BJ (cell line): ENCODE measurements at regions not wholly inside any gene's neighbourhood (a gene's known extent, or its start where the extent isn't known, plus 50 kb on each side); places are given as distances from the start of the nearest gene placed in this dataset.

ENCODE experiments used
- CTCF ChIA-PET: fragments of 350-600 bp; formaldehyde crosslinking; extraction: SDS; loops from one replicate; lab custom pipeline; 2021; ENCODE audit warnings: antibody characterized with exemption, inconsistent platforms; lab: Yijun Ruan, JAX
- POLR2A ChIA-PET: fragments of 300-600 bp; sonication (Branson Sonifier 250); formaldehyde crosslinking; extraction: SDS; loops from one replicate; lab custom pipeline; 2021; ENCODE audit warnings: antibody characterized with exemption; lab: Charles Lee
- DNase-seq: peaks from one replicate; pipeline ENCODE4 v3.0.0-alpha.2; 2011; ENCODE audit warnings: low read depth
- H3K27me3 ChIP-seq: 2 replicates; pipeline ENCODE4 v1.6.0; 2011; ENCODE audit warnings: low read length; ENCODE audit not compliant: control insufficient read depth, insufficient read depth
- H3K36me3 ChIP-seq: 2 replicates; pipeline ENCODE4 v1.5.1; 2011; ENCODE audit warnings: low read length; ENCODE audit not compliant: control insufficient read depth, insufficient read depth
- H3K4me3 ChIP-seq: 2 replicates; pipeline ENCODE4 v1.5.1; 2011; ENCODE audit warnings: low read depth, mild to moderate bottlenecking, control low read depth, low read length
- TF ChIP-seq, protein P1 (sequence below): IDR thresholded peaks from 2 replicates; pipeline ENCODE4 v1.5.1; 2011; ENCODE audit warnings: low read depth, mild to moderate bottlenecking, control low read depth, inconsistent platforms, low read length, moderate library complexity; ENCODE audit not compliant: insufficient read depth

DNA sequence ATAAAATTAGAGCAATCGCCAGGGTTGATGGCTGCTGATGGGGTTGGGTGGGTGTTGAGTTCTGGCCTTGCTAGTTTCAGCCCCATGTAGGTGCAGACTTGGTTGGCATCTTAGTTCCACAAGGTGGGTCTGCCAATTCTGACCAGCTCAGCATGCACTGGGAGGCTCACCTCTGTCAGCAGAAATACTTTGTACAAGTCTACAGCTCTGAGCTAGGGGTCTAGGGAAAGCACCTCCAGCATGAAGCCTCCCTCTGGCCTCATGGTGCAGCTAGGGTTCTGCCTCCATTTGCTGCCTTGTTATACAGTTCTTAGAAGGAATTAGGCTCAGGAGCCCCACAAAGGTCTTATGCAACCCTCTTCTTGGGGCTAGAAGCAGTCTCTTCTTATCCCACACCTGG, 278.9 kb upstream of the HDAC4 start:
- DNase-seq, result no peak
- ChIA-PET POLR2A (no interaction called here), CTCF (no interaction called here)
- Histone ChIP-seq H3K36me3 (no peaks in the 10 kb centered on the region), H3K4me3 (no peak overlapping the region), H3K27me3 (no peaks in the 10 kb centered on the region)
- TF ChIP-seq, protein P1, sequence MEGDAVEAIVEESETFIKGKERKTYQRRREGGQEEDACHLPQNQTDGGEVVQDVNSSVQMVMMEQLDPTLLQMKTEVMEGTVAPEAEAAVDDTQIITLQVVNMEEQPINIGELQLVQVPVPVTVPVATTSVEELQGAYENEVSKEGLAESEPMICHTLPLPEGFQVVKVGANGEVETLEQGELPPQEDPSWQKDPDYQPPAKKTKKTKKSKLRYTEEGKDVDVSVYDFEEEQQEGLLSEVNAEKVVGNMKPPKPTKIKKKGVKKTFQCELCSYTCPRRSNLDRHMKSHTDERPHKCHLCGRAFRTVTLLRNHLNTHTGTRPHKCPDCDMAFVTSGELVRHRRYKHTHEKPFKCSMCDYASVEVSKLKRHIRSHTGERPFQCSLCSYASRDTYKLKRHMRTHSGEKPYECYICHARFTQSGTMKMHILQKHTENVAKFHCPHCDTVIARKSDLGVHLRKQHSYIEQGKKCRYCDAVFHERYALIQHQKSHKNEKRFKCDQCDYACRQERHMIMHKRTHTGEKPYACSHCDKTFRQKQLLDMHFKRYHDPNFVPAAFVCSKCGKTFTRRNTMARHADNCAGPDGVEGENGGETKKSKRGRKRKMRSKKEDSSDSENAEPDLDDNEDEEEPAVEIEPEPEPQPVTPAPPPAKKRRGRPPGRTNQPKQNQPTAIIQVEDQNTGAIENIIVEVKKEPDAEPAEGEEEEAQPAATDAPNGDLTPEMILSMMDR, result no peak

DNA sequence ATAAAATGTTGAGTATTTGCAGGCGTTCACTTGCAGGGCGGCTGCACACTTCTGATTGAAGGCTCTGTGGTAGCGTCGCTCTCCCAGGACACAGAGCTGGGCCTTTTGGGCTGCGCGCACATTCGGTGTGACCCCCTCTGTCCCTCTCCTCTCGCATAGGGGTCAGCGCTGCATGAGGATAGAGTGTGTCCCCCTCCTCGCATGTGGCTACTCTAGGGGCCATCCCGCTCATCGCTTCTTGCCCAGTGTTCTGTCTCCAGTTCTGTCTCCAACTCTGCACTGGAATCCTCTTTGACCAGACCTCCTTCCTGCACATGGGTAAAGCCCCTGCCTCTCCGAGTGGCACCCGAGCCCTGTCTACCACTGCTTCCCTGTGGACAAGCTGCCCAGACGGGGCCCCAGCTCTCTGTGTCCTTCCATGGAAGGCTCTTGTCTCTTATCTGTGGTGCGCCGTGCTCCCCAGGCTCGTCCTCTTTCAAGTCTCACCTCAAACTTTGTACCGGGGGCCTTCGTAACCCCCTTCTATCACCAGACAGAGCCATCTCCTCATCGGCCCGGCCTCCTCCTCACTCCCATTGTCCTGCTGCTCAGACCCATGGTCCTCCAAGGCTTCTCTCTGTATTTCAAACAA, 278.0 kb upstream of the HDAC4 start:
- H3K36me3 ChIP-seq, result no peaks in the 10 kb centered on the region
- no peak for DNase-seq
- ChIA-PET CTCF (no interaction called here), POLR2A (no interaction called here)
- no peaks in the 10 kb centered on the region for H3K27me3 ChIP-seq
- TF ChIP-seq, protein P1, result no peak
- H3K4me3 ChIP-seq, result no peak overlapping the region

DNA sequence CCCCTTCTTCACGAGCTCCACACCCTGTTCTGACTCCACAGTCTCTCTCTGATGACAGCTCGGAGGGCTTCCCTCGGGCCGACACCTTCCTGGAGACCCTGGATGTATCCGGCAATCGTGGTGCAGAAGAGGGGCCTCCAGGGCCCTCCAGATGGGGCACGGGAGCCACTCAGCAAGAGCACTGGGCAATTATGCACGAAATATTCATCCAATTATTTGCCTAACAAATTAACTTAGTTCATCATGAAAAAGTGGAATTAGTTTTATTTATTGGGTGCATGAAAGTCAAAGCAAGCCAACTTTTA, 277.3 kb upstream of the HDAC4 start:
- H3K4me3 ChIP-seq, result no peak overlapping the region
- no peaks in the 10 kb centered on the region for H3K27me3 ChIP-seq
- CTCF ChIA-PET, result no interaction called here
- H3K36me3 ChIP-seq, result no peaks in the 10 kb centered on the region
- POLR2A ChIA-PET, result no interaction called here
- DNase-seq, result no peak
- TF ChIP-seq, protein P1, result no peak

DNA sequence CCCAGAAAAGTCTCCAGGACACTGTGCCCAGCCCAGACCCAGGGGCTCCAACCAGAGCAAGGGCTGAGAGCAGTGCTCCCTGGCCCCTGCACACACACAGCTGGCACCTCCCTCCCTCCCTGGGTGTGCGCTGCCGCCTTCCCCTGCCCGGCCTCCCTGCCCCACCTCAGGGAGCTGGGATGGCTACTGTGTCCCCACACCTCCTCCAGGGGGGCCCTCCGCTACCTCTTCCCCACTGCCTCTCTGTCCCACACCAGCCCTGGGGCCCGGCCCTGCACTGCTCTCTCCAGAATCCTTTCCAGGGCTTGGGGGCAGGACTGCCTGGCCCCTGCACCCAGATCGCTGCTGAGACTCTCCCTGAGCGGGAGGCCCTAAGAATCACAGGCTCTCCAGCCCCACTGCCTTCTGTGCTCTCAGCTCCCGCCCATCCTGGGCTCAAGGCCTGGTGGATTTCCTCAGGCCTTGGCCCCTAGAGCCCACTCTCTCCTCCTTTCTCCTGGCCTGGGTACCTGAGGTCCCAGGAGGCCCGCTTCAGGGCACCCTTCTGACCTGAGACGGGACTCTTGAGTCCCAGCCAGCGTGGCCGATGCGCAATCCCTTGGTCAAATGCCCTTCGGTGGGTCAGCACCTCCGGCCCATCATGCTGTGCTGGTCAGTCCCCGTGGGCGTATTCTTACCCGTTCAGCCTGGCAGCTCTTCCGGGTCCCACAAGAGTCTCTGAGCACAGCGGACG, 276.8 kb upstream of the HDAC4 start:
- H3K4me3 ChIP-seq, result no peak overlapping the region
- no peaks in the 10 kb centered on the region for H3K36me3 ChIP-seq
- no peak for DNase-seq
- ChIA-PET CTCF (no interaction called here), POLR2A (no interaction called here)
- H3K27me3 ChIP-seq, result no peaks in the 10 kb centered on the region
- TF ChIP-seq, protein P1, result no peak

DNA sequence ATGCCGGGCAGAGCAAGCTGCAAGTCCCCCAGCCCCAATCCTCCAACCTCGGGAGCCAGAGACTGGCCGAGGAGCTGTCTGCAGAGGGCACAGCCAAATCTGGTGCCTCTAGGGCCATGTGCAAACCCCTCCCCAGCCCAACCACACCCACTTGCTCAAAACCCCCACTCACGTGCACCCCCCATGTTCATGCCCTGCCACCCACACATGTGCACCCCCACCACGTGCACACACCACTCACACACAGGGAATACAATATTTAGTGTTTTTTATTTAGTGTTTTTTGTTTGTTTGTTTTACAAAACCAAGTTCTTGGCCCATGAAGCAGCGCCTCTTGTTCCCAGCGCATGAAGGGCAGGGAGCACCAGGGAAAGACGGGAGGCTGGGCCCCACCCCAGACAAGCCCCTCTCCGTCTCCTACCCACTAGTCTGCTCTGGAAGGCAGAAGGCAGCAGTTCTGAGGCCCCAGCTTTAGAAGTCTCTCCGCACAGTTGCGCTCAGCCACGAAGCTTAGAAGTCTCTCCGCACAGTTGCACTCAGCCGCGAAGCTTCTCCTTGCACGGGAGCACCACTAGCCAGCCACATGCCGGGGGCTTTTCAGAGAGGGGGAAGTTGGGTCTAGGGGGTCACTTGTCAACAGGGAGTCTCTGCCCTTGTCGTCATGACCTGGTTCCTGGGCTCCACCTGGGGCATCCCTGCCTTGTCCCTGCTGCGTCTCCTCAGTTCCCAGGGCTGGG, 276.1 kb upstream of the HDAC4 start:
- Histone ChIP-seq H3K4me3 (no peak overlapping the region), H3K36me3 (no peaks in the 10 kb centered on the region), H3K27me3 (no peaks in the 10 kb centered on the region)
- ChIA-PET CTCF (no interaction called here), POLR2A (no interaction called here)
- no peak for DNase-seq
- TF ChIP-seq, protein P1, result no peak
